ENCODE measurements at regions not wholly inside any gene's neighbourhood (a gene's known extent, or its start where the extent isn't known, plus 50 kb on each side); places are given as distances from the start of the nearest gene placed in this dataset.
"Not testable (repeated sequence)": the region's sequence is repeated elsewhere in the genome, so short reads cannot be mapped to it uniquely, and the experiment has no call there.

GRCh38 chr4:179352221-179352620 lies 1910.0 kb upstream of the AGA start:
- intact Hi-C loops (cut with DNase I): no loop called here
- DNase-seq (ENCODE audit: low spot score): no peak

DNA sequence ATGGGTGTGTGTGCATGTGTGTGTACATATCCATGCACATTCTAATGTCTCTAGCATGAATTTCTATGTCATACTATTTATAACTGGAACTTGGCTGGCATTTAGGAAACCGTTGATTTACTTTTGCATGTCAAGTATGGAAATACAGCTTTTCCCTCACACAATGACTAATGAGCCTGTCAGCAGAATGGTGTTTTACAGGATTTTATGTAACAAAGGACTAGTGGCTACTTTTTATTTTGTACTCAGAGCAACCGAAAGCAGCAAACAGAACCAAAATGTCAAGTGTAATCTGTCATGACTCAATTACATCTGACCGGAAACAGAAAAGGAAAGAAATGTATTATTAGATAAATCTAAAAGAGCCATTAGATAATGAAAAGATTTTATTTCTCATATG lies 1911.5 kb upstream of the AGA start:
- DNase-seq (ENCODE audit: low spot score): no peak
- intact Hi-C loops (cut with DNase I): no loop called here

DNA sequence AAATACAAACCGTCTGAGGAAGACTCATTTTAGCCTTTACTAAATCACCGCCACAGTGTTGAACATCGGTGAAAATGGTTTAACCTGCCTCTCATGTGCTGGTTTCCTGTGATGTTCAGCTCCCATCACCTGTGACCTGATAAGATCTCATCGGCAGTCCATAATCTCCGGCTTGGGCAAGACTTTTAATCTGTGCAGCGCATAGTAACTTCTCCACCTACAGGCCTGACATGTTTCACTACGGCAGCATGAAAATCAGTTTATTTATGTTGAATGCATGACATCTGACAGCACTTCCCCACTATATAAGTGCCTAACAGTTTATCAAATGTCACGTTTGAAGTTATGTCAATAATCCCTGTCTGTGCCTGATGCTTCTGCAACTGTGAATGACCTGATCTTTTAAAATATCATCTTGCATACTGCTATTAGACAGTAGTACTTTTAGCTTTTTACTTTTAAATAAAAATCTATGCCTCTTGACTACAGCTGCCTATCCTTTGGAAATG lies 1919.8 kb upstream of the AGA start:
- no peak for DNase-seq (ENCODE audit: low spot score)
- intact Hi-C loops (cut with DNase I): no loop called here

DNA sequence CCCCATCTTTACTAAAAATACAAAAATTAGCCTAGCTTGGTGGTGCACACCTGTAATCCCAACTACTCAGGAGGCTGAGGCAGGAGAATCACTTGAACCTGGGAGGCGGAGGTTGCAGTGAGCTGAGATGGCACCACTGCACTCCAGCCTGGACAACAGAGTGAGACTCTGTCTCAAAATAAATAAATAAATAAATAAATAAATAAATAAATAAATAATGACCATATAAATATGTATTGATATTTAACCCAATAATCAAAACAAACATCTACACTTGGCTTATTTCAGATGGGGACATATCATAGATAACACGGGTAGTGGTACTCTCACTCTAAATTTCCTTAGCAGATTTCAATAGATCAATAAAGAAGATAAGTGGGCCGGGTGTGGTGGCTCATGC lies 1923.7 kb upstream of the AGA start:
- intact Hi-C loops (cut with DNase I): not testable (repeated sequence)

DNA sequence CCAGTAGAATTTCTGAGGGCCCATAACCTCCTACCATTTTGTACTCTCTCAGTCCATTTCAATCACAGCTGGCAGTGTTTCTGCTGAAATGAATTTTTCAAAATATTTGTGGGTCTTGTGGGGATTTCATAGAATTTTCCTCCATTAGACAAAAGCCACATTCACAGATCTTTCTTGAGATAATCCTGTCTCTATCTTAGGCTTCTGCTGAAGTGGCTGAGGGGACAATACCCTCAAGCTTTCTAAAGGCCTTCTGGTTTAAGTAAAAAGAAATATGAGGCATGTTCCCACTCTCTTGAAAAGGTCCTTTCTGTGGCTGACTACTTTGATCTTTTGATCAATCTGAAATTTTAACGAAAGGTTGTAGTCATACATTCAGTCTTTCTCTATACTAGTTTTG lies 1930.0 kb upstream of the AGA start:
- intact Hi-C loops (cut with DNase I): no loop called here
- no peak for DNase-seq (ENCODE audit: low spot score)

More for the DNA sequence above, 1923.7 kb upstream of the AGA start:
- not testable (repeated sequence) for DNase-seq (ENCODE audit: low spot score)

DNA sequence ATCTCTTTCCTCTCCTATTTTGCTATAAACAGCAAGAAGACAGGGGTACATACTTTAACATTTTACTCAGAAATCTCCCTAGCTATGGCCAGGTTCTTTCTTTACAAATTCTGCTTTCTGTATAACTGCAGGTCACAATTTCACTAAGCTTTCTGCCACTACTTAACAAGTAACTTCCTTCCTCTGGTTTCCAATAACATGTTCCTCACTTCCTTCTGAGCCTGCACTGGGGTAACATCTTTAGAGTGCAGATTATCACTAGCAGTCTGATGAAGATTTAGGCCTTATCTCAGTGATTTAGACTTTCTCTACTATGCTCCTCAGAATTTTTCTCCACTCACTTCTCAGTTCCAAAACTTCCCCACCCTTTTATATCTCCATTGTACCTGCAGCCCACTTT lies 1930.5 kb upstream of the AGA start:
- intact Hi-C loops (cut with DNase I): no loop called here
- no peak for DNase-seq (ENCODE audit: low spot score)

DNA sequence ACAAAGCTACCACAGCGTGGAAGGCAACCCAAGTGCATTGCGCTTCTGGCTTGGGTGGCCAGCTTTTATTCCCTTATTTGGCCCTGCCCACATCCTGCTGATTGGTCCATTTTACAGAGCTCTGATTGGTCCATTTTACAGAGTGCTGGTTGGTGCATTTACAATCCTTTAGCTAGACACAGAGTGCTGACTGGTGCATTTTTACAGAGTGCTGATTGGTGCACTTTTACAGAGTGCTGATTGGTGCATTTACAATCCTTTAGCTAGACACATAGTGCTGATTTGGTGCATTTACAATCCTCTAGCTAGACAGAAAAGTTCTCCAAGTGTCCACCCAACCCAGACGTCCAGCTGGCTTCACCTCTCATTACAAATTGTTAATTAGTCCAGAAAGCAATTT lies 1936.6 kb upstream of the AGA start:
- intact Hi-C loops (cut with DNase I); DNase-seq (ENCODE audit: low spot score): not testable (repeated sequence)

- DNase-seq (ENCODE audit: low spot score): no peak
- intact Hi-C loops (cut with DNase I): no loop called here
Observed at GRCh38 chr4:179392787-179393186, 1950.5 kb upstream of the AGA start.

DNA sequence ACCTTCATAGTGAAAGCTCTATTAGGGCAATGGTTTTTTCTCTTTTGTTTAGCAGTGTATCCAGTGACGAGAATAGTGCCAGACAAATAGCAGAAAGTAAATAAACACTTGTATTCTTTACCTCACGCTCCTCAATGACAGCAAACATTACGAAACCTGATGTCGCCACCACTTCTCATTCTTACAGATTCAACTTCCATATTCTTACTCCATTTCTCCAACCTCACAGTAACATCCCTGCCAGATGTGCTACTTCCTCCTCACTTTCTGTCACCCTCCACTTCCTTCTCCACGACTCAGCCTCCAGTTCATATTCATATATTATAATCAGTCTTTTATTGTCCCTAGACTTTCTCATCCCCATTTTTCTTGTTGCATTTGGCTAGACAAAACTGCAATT lies 1956.2 kb upstream of the AGA start:
- no peak for DNase-seq (ENCODE audit: low spot score)
- intact Hi-C loops (cut with DNase I): no loop called here

GRCh38 chr4:179399054-179399782 lies 1957.0 kb upstream of the AGA start:
- no peak for DNase-seq (ENCODE audit: low spot score)
- intact Hi-C loops (cut with DNase I): no loop called here

GRCh38 chr4:179415037-179415846 lies 1973.0 kb upstream of the AGA start:
- intact Hi-C loops (cut with DNase I): loop anchor here in 1 of 2 donors (2.0 kb wide), 1 partner anchor 58 kb away; no protein-coding TSS in a partner anchor
- no peak for DNase-seq (ENCODE audit: low spot score)

DNA sequence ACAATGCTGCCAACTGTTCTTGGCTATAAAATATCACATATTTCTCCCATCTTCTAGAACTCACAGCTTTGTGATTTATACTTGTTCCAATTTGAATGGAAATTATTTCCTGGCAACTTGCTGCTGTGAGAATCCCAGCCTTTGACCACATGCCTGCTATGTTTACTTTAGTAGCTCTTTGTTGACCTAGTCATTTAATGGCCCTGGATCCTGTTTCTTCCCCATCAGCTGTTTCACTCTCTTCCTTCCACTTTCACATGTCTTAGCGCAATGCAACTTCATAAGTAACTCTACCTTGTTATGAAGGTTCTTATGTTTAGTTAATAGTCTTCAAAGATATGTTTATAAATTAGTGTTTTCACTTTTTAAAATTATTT lies 1973.6 kb upstream of the AGA start:
- DNase-seq (ENCODE audit: low spot score): no peak
- intact Hi-C loops (cut with DNase I): loop anchor here in 1 of 2 donors (2.0 kb wide), 1 partner anchor 57 kb away; no protein-coding TSS in a partner anchor

DNA sequence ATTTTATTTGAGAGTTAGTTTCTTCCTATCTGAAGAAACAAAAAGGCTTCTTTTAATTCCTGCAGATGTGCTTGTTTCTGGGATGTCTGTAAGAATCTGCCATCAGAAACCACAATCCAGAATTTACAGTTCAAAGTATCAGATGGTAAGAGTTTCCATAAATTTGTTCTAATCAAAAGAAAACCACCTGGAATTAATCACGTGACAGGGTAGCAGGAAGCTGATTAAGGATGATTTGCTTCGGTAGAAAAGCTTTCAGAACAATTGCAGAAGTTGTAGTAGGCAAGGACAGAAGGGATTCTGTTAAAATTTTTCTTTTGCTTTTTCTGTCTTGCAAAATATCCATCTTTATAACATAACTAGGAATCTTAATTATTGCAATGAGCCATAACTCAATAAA lies 1975.1 kb upstream of the AGA start:
- DNase-seq (ENCODE audit: low spot score): no peak
- intact Hi-C loops (cut with DNase I): no loop called here

DNA sequence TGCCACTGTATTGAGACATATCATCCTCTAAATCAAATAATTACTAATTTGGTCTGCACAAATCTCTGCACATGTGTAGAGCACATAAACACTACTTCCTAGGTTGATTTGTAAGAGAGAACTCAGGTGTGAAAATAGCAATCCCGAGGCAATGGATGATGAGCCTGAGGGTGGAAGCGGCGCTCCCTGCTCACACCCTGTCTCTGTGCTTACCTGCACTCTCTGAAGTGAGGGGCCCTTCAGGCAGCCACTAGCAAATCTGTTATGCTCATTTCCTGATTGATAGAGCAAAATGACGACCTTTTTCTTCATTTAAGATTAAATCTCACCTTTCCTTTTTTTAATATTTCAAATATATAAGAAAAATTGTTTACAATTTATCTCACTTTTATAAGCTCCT lies 1995.7 kb upstream of the AGA start:
- intact Hi-C loops (cut with DNase I): no loop called here
- no peak for DNase-seq (ENCODE audit: low spot score)

- intact Hi-C loops (cut with DNase I): no loop called here
- no peak for DNase-seq (ENCODE audit: low spot score)
Observed at GRCh38 chr4:179441596-179441995, 1999.4 kb upstream of the AGA start.

GRCh38 chr4:179447308-179447707 lies 2005.1 kb upstream of the AGA start:
- intact Hi-C loops (cut with DNase I): no loop called here
- DNase-seq (ENCODE audit: low spot score): no peak

GRCh38 chr4:179465131-179465797 lies 2023.0 kb upstream of the AGA start:
- intact Hi-C loops (cut with DNase I): no loop called here
- no peak for DNase-seq (ENCODE audit: low spot score)

DNA sequence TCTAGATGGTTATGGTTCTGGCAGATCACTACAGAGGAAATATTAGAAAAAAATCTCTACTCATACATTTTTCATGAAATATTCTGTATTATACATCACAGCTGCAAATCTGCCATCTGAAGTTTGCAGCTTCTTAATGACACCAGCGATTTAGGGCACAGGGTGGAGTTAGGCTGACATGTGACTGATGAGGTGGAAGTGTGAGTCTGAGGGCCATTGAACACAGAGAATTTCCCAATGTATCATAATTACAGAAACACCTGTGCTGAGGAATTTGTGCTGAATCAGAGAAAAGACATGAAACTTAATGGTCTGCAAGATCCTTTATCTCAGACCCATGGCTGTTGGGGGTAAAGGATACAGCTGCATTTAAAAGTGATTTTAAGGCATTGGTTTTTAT lies 2025.6 kb upstream of the AGA start:
- intact Hi-C loops (cut with DNase I): no loop called here
- DNase-seq (ENCODE audit: low spot score): no peak

- intact Hi-C loops (cut with DNase I): loop anchor here in 1 of 2 donors (2.0 kb wide), 1 partner anchor 57 kb away; no protein-coding TSS in a partner anchor
- DNase-seq (ENCODE audit: low spot score): no peak
Observed at GRCh38 chr4:179472164-179472563, 2029.9 kb upstream of the AGA start.

DNA sequence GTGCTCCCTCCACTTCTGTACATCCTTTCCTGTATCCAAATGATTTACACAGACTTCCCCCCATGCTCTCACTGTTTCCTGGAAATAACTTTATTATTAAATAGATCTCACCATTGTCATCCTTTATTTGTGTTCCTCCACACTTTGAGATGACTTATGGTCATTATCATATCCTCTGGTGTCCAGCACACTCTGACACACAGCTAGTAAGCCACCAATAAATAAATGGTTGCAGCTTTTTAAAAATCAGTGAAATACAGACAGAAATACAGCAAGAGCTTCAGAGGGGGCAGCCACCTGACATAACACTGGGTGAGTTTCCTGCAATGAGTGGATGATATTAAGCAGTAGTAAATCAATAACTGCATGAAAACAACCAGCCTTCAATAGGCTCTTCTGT lies 2036.4 kb upstream of the AGA start:
- intact Hi-C loops (cut with DNase I): no loop called here

More for the DNA sequence above, 2036.4 kb upstream of the AGA start:
- DNase-seq (ENCODE audit: low spot score): no peak

Measured in posterior vena cava (tissue), 2 donors.